ENCODE measurements at regions not wholly inside any gene's neighbourhood (a gene's known extent, or its start where the extent isn't known, plus 50 kb on each side); places are given as distances from the start of the nearest gene placed in this dataset.

DNA sequence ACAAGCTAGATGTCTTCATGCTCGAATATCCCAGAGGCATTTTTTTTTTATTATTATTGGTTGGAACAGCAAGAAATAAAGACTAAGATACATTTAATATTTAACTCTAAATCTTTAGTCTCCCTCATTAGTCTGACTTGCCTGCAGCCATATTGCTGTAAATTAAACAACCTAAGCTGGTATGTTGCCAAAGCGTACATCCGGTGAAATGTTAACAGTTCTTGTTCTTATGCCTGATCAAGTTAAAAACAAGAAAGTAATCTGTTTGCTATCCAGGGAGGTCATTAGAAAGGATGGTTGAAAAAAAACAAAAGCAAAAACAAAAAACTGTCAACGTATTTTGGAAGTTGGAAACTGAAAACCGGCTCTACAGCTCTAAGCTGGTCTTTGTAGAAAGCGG, 125.9 kb upstream of the NABP1 start:
- H3K4me1 Mint-ChIP-seq (ENCODE audit: low read depth), result peaks cover 7% of the 10 kb centered on the region
- H3K4me3 Mint-ChIP-seq (ENCODE audit: low read depth), result no peak overlapping the region
- peaks cover 15% of the 10 kb centered on the region for H3K27me3 Mint-ChIP-seq (ENCODE audit: low read depth)

DNA sequence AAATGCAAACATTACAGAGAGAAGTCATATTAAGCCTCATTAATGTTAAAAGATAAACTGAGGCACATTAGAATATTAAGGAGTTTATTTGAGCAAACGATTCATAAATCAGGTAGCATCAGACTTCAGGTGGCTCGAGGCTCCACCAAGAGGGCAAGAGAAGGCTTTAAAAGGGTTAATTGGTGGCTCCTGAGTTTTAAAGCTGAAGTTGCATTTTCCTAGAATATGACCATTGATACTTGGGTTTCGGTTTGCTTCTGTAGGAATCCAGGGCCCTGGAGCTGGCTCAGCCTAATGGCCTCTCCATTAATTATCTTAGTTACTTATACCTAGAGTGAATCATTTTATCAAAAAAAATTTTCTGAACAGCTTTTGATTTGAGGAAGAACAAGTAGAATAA, 123.7 kb upstream of the NABP1 start:
- H3K27ac Mint-ChIP-seq, result no peak overlapping the region
- H3K4me1 Mint-ChIP-seq (ENCODE audit: low read depth), result peaks cover 13% of the 10 kb centered on the region
- H3K4me3 Mint-ChIP-seq (ENCODE audit: low read depth), result no peak overlapping the region
- H3K9me3 Mint-ChIP-seq, result no peaks in the 10 kb centered on the region
- intact Hi-C loops (cut with micrococcal nuclease), result no loop called here
- H3K36me3 Mint-ChIP-seq (ENCODE audit: low read depth), result no peaks in the 10 kb centered on the region
- H3K27me3 Mint-ChIP-seq (ENCODE audit: low read depth), result peaks cover 13% of the 10 kb centered on the region
- no peak for DNase-seq (ENCODE audit: low spot score)

More for the DNA sequence above, 125.9 kb upstream of the NABP1 start:
- Mint-ChIP-seq H3K36me3 (ENCODE audit: low read depth) (no peaks in the 10 kb centered on the region), H3K9me3 (no peaks in the 10 kb centered on the region), H3K27ac (no peak overlapping the region)
- no peak for DNase-seq (ENCODE audit: low spot score)
- intact Hi-C loops (cut with micrococcal nuclease), result no loop called here

DNA sequence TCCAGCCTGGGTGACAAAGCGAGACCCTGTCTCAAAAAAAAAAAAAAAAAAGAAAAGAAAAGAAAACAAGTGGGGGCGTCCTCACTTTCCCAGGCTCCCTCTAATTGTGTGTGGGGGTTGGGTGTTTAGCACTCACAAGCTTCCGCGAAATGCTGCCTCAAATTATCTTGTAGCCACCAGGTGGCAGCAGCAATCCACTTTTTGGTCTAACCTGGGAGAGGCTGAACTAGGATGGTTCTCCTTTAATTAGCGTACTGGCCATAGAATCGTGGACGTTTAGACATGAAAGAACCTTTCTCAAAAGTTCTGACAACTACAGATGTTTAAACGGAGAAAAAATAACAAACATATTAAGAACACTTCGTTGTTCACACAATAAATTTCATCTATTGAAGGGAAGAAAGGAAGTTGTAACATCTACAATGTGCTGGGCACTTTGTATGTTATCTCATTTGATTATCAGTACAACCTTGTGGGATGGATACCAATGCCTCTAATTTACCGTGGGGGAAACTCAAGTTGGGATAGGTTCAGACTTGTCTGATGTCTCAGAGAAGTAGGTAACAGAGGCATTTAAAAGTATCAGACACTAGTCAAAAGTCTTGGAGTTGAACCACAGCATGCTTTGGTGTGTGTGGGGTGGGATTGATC, 122.7 kb upstream of the NABP1 start:
- Mint-ChIP-seq H3K4me3 (ENCODE audit: low read depth) (no peak overlapping the region), H3K27me3 (ENCODE audit: low read depth) (peaks cover 14% of the 10 kb centered on the region), H3K4me1 (ENCODE audit: low read depth) (peaks cover 13% of the 10 kb centered on the region), H3K36me3 (ENCODE audit: low read depth) (no peaks in the 10 kb centered on the region), H3K27ac (no peak overlapping the region), H3K9me3 (no peaks in the 10 kb centered on the region)
- intact Hi-C loops (cut with micrococcal nuclease), result loop anchor here (1.0 kb wide), 2 partner anchors 136 to 607 kb away; no protein-coding TSS in a partner anchor
- DNase-seq (ENCODE audit: low spot score), result peak; percentile 68

DNA sequence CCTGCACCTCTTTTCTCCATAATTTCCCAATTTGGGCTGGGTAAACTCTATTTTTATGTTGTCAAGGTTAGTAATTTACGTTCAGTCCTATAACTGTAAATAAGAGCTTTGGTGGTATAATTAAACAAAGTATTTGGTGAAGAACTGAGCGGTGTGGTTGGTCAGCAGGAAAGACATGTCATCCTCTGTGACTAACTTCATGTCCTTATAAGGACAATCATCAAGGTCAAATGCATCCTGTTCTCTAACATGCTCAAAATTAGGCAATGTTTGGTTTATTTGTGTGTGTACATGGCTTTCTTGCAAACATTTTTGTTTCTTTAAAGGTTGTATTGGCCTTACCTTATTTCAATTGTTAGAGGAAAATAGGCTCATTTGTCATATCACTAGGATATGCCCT, 121.5 kb upstream of the NABP1 start:
- Mint-ChIP-seq H3K4me3 (ENCODE audit: low read depth) (no peak overlapping the region), H3K9me3 (no peaks in the 10 kb centered on the region), H3K27ac (no peak overlapping the region), H3K27me3 (ENCODE audit: low read depth) (peaks cover 12% of the 10 kb centered on the region), H3K4me1 (ENCODE audit: low read depth) (peaks cover 13% of the 10 kb centered on the region), H3K36me3 (ENCODE audit: low read depth) (no peaks in the 10 kb centered on the region)
- DNase-seq (ENCODE audit: low spot score), result no peak
- intact Hi-C loops (cut with micrococcal nuclease), result no loop called here

DNA sequence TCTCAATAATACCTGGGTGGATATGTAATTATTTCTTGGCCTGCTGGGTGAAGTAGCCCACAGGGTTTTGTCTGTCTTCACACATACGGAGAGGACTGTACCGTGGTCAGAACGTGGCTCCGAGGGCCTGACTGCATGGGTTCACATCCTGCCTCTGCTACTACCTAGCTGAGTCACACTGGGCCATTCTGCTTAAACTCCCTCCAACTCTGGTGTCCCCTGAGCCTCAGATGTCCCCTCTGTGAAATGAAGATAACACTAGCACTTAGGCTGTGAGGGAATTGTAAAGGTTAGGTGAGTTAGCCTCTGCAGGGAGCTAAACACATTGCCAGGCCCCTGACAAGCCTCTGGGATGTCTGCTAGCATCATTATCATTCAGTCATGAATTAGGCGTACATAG, 120.1 kb upstream of the NABP1 start:
- DNase-seq (ENCODE audit: low spot score), result no peak
- no peaks in the 10 kb centered on the region for H3K36me3 Mint-ChIP-seq (ENCODE audit: low read depth)
- H3K27me3 Mint-ChIP-seq (ENCODE audit: low read depth), result peaks cover 20% of the 10 kb centered on the region
- H3K9me3 Mint-ChIP-seq, result no peaks in the 10 kb centered on the region
- intact Hi-C loops (cut with micrococcal nuclease), result no loop called here
- peaks cover 13% of the 10 kb centered on the region for H3K4me1 Mint-ChIP-seq (ENCODE audit: low read depth)
- H3K4me3 Mint-ChIP-seq (ENCODE audit: low read depth), result no peak overlapping the region
- H3K27ac Mint-ChIP-seq, result no peak overlapping the region

DNA sequence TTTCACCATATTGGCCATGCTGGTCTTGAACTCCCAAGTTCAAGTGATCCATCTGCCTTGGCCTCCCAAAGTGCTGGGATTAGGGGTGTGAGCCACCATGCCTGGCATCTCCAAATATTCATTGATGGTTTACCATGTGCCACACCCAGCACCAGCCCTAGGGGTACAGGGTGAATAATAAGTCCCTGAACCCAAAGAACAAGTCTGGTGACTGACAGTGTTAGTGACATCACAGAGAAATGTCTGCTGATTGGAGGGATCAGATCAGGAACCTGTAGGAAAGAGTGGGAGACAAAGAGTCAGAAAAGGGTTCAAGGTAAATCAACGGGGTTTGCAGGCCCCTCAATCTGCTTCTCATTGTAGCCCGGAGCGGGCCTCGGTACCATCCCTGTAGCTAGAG, 118.4 kb upstream of the NABP1 start:
- H3K4me3 Mint-ChIP-seq (ENCODE audit: low read depth), result no peak overlapping the region
- peaks cover 25% of the 10 kb centered on the region for H3K27me3 Mint-ChIP-seq (ENCODE audit: low read depth)
- H3K4me1 Mint-ChIP-seq (ENCODE audit: low read depth), result peaks cover 18% of the 10 kb centered on the region
- intact Hi-C loops (cut with micrococcal nuclease), result no loop called here
- no peaks in the 10 kb centered on the region for H3K9me3 Mint-ChIP-seq
- DNase-seq (ENCODE audit: low spot score), result no peak
- no peak overlapping the region for H3K27ac Mint-ChIP-seq
- no peaks in the 10 kb centered on the region for H3K36me3 Mint-ChIP-seq (ENCODE audit: low read depth)

DNA sequence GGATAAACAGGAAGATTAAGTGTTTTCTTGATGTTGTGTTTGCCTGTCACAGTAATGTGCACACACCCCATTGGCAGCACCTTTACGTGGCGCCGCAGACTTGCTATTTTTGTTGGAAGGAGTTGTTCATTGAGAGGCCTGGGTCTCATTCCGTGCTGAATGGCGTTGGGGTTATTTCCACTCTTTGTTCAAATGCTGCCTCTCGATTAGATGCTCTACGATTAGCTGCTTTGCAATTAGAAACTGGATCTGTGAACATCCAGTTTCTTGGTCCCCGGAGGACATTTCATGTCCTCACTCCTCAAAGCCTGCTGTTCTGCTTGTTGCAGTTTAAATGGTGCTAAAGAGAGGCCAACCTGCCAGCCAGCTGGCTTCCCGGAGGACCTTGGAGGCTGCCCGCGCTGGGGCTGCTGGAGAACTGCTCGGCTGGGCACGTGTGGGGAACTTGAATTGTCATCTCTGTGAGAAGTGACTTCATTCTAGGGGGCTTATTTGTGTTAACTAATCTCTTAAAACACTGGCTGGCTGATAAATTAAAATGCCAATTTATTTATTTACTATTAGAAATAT, 117.4 kb upstream of the NABP1 start:
- intact Hi-C loops (cut with micrococcal nuclease), result no loop called here
- no peak for DNase-seq (ENCODE audit: low spot score)
- Mint-ChIP-seq H3K4me1 (ENCODE audit: low read depth) (peaks cover 23% of the 10 kb centered on the region), H3K36me3 (ENCODE audit: low read depth) (no peaks in the 10 kb centered on the region), H3K9me3 (no peaks in the 10 kb centered on the region), H3K4me3 (ENCODE audit: low read depth) (no peak overlapping the region), H3K27me3 (ENCODE audit: low read depth) (peaks cover 30% of the 10 kb centered on the region), H3K27ac (no peak overlapping the region)

DNA sequence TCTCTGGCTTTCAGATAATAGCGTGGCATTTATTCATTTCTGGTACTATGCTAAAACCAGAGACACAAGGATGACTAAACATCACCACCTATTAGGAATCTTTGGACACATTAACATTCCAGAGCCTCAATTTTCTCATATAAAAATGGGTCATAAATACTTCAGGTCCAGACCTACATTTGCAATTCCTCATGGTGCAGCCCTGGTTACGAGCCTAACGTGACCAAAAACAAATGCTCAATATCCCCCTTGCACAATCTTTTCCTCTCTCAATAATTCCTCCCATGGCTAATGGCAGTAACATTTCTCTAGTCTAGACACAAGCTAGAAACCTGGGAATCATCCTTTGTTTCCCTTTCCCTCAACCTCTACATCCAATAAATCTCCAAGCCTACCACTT, 112.8 kb upstream of the NABP1 start:
- Mint-ChIP-seq H3K4me1 (ENCODE audit: low read depth) (peaks cover 21% of the 10 kb centered on the region), H3K36me3 (ENCODE audit: low read depth) (no peaks in the 10 kb centered on the region), H3K27me3 (ENCODE audit: low read depth) (peaks cover 54% of the 10 kb centered on the region), H3K4me3 (ENCODE audit: low read depth) (no peak overlapping the region), H3K27ac (no peak overlapping the region), H3K9me3 (no peaks in the 10 kb centered on the region)
- intact Hi-C loops (cut with micrococcal nuclease), result loop anchor here (2.0 to 5.0 kb wide), 2 partner anchors 182 to 400 kb away; no protein-coding TSS in a partner anchor
- DNase-seq (ENCODE audit: low spot score), result no peak

DNA sequence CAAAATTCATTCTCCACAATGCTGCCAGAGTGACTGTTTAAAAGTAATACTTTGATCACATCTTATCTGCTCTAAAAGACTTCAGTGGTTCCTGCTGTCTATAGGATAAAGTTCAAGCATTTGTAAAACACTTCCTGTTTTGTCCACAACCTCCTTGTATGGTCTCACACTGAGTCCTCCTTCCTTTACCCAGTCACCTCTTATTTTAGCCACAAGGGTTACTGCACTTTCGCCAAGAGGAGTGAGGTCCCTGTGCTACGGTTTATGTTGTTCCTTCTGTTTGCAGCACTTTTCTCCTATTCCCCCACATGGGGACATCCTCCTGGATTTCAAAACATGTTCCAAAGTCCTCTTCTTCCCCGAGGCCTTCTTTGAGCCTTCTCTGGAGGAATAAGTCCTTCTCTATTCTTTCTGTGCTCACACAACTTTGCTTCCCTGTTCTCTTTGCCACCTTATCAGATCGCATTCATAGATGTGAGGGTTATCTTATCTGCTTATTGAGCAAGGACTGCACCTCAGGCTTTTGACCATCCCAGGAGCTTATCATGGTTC, 112.2 kb upstream of the NABP1 start:
- H3K4me3 Mint-ChIP-seq (ENCODE audit: low read depth), result no peak overlapping the region
- intact Hi-C loops (cut with micrococcal nuclease), result loop anchor here (1.0 to 5.0 kb wide), 3 partner anchors 126 to 401 kb away; no protein-coding TSS in a partner anchor
- no peak for DNase-seq (ENCODE audit: low spot score)
- H3K27ac Mint-ChIP-seq, result no peak overlapping the region
- H3K4me1 Mint-ChIP-seq (ENCODE audit: low read depth), result peaks cover 27% of the 10 kb centered on the region
- peaks cover 58% of the 10 kb centered on the region for H3K27me3 Mint-ChIP-seq (ENCODE audit: low read depth)
- no peaks in the 10 kb centered on the region for H3K36me3 Mint-ChIP-seq (ENCODE audit: low read depth)
- H3K9me3 Mint-ChIP-seq, result no peaks in the 10 kb centered on the region

DNA sequence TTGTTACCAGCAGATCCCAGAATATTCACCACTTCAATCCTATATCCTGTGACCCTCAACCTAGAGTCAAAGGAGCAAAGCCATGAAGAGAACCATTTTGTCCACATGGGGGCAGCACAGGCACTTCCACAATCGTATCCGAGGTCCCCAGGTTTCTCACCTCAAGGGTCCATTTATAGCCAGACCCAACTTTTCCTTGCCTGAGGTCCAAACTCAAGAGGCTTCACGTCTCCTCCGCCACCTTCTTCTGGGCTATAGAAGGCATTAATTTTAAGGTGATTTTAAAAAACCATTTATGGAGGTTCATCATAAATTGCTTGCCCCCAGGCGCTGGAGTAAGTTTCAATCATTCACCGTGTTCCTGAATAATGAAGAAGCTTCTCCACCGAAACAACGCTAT, 111.6 kb upstream of the NABP1 start:
- Mint-ChIP-seq H3K9me3 (no peaks in the 10 kb centered on the region), H3K27me3 (ENCODE audit: low read depth) (peaks cover 57% of the 10 kb centered on the region), H3K4me3 (ENCODE audit: low read depth) (no peak overlapping the region), H3K27ac (no peak overlapping the region), H3K4me1 (ENCODE audit: low read depth) (peaks cover 34% of the 10 kb centered on the region), H3K36me3 (ENCODE audit: low read depth) (no peaks in the 10 kb centered on the region)
- intact Hi-C loops (cut with micrococcal nuclease), result loop anchor here (1.0 to 5.0 kb wide), 2 partner anchors 125 to 181 kb away; no protein-coding TSS in a partner anchor
- peak; percentile 39 for DNase-seq (ENCODE audit: low spot score)

DNA sequence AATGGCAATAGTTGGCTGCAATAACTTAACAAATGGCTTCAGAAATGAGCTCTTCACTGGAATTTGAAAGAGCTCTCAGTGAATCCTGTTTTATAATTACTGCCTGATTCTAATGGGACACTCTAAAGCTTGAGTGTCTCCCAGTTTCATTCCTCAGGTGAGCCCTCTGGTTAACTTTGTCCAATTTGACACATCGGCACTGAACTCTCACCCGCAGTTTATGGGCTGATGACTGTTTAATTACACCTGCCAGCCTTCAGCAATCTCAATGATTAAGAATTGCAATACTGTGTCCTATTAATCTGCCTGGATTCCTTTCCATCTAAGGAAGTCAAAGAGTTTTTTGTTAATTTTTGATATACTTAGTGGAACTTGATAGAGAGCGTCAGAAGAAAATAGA, 110.7 kb upstream of the NABP1 start:
- DNase-seq (ENCODE audit: low spot score), result no peak
- Mint-ChIP-seq H3K27ac (no peak overlapping the region), H3K4me3 (ENCODE audit: low read depth) (no peak overlapping the region), H3K36me3 (ENCODE audit: low read depth) (no peaks in the 10 kb centered on the region), H3K9me3 (no peaks in the 10 kb centered on the region), H3K27me3 (ENCODE audit: low read depth) (peaks cover 49% of the 10 kb centered on the region), H3K4me1 (ENCODE audit: low read depth) (peaks cover 39% of the 10 kb centered on the region)
- intact Hi-C loops (cut with micrococcal nuclease), result loop anchor here (5.0 kb wide), 1 partner anchor 180 kb away; no protein-coding TSS in a partner anchor

DNA sequence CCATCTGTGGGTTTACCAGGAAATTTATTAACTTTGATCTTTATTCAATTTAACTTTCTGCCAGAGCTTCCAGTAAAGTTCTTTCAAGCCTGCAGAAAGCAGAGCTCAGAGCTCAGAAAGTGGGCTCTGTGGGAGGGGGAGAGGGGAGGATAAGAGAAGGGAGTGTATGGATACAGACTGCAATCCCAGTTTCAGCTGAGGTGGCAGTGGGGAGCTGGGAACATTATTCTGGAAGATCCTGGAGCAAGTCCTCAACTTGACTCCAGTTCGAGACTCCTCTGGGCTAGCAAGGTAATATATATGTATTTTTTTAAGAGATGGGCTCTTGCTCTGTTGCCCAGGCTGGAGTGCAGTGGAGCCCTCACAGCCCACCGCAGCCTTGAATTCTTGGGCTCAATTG, 108.9 kb upstream of the NABP1 start:
- intact Hi-C loops (cut with micrococcal nuclease), result loop anchor here (5.0 kb wide), 1 partner anchor 178 kb away; no protein-coding TSS in a partner anchor
- no peak overlapping the region for H3K4me3 Mint-ChIP-seq (ENCODE audit: low read depth)
- no peaks in the 10 kb centered on the region for H3K9me3 Mint-ChIP-seq
- peaks cover 51% of the 10 kb centered on the region for H3K4me1 Mint-ChIP-seq (ENCODE audit: low read depth)
- no peak overlapping the region for H3K27ac Mint-ChIP-seq
- peaks cover 39% of the 10 kb centered on the region for H3K27me3 Mint-ChIP-seq (ENCODE audit: low read depth)
- no peaks in the 10 kb centered on the region for H3K36me3 Mint-ChIP-seq (ENCODE audit: low read depth)
- DNase-seq (ENCODE audit: low spot score), result no peak

DNA sequence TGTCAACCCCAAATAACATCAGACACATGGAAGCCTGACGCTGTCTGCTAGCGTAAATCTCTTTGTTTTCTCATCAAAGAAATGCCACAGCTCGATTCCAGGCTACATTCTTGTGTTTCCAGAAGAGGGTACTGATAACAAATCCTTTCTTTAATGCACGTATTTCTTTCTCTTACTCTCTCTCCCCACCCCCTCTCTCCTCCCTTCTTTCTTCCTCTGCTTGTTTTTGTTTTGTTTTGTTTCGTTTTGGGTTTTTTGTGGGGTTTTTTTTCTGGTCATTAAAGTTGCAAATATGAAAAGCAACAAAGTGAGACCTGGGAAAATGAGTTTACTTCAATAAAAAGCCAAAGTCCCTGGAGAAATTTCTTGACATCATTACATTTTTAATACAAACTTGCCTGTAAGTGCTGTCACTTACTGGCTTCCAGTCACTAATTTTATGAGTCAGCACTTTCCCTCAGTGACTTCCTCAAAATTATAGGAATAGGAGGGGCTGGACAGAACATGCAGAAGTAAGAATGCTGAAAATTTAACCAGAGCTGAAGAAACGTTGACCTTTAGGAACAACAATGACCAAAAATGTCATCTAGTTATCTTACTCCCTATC, 106.7 kb upstream of the NABP1 start:
- peaks cover 29% of the 10 kb centered on the region for H3K27me3 Mint-ChIP-seq (ENCODE audit: low read depth)
- no peaks in the 10 kb centered on the region for H3K36me3 Mint-ChIP-seq (ENCODE audit: low read depth)
- H3K27ac Mint-ChIP-seq, result peak overlapping the region; percentile 78
- DNase-seq (ENCODE audit: low spot score), result no peak
- peaks cover 36% of the 10 kb centered on the region for H3K4me1 Mint-ChIP-seq (ENCODE audit: low read depth)
- intact Hi-C loops (cut with micrococcal nuclease), result loop anchor here (1.0 kb wide), 2 partner anchors 109 to 120 kb away; no protein-coding TSS in a partner anchor
- peak overlapping the region; percentile 75 for H3K4me3 Mint-ChIP-seq (ENCODE audit: low read depth)
- H3K9me3 Mint-ChIP-seq, result no peaks in the 10 kb centered on the region
